Loucy (cell line): ENCODE measurements at regions not wholly inside any gene's neighbourhood (a gene's known extent, or its start where the extent isn't known, plus 50 kb on each side); places are given as distances from the start of the nearest gene placed in this dataset.

Source experiments
- H2AFZ ChIP-seq: fragments of 200-600 bp; sonication (generic); 2 replicates; pipeline ENCODE4 v1.6.0; 2016; ENCODE audit warnings: antibody characterized with exemption, mild to moderate bottlenecking, low read length, moderate library complexity
- H3F3A ChIP-seq: fragments of 200-600 bp; 2 replicates; pipeline ENCODE4 v1.6.0; 2016; ENCODE audit warnings: antibody characterized with exemption, low read depth, mild to moderate bottlenecking
- H3K27me3 ChIP-seq: fragments of 200-600 bp; sonication (generic); 2 replicates; pipeline ENCODE4 v1.6.1; 2014; ENCODE audit warnings: low read length, mild to moderate bottlenecking; ENCODE audit not compliant: insufficient read depth, poor library complexity, severe bottlenecking
- H3K36me3 ChIP-seq: fragments of 200-600 bp; sonication (generic); 2 replicates; pipeline ENCODE4 v1.6.1; 2016; ENCODE audit warnings: low read length; ENCODE audit not compliant: insufficient read depth
- H3K4me1 ChIP-seq: fragments of 200-600 bp; sonication (generic); 2 replicates; pipeline ENCODE4 v1.5.1; 2014; ENCODE audit warnings: low read length, mild to moderate bottlenecking; ENCODE audit not compliant: insufficient read depth, poor library complexity, severe bottlenecking
- H3K4me2 ChIP-seq: fragments of 200-600 bp; sonication (generic); 2 replicates; pipeline ENCODE4 v1.6.0; 2014; ENCODE audit warnings: antibody characterized with exemption, low read length, low read depth, mild to moderate bottlenecking; ENCODE audit not compliant: poor library complexity, severe bottlenecking
- H3K4me3 ChIP-seq: fragments of 200-600 bp; sonication (generic); 2 replicates; pipeline ENCODE4 v1.5.1; 2014; ENCODE audit warnings: low read length, mild to moderate bottlenecking, mixed read lengths; ENCODE audit not compliant: poor library complexity, severe bottlenecking
- H3K79me2 ChIP-seq: fragments of 200-600 bp; sonication (generic); 2 replicates; pipeline ENCODE4 v1.6.1; 2014; ENCODE audit warnings: low read length; ENCODE audit not compliant: insufficient read depth
- H3K9ac ChIP-seq: fragments of 200-600 bp; sonication (generic); 2 replicates; pipeline ENCODE4 v1.6.0; 2014; ENCODE audit warnings: mild to moderate bottlenecking, low read depth, low read length, moderate library complexity; ENCODE audit not compliant: poor library complexity, severe bottlenecking
- H3K9me2 ChIP-seq: fragments of 200-600 bp; sonication (generic); replicated peaks from 2 replicates; pipeline ENCODE4 v1.6.1; 2016; ENCODE audit warnings: low read depth, low read length, mixed read lengths
- H3K9me3 ChIP-seq: fragments of 200-600 bp; sonication (generic); 2 replicates; pipeline ENCODE4 v1.6.1; 2014; ENCODE audit warnings: mild to moderate bottlenecking, antibody characterized with exemption, low read length, low read depth; ENCODE audit not compliant: insufficient read depth
- H4K20me1 ChIP-seq: fragments of 200-600 bp; sonication (generic); 2 replicates; pipeline ENCODE4 v1.6.0; 2014; ENCODE audit warnings: antibody characterized with exemption, low read length, mild to moderate bottlenecking; ENCODE audit not compliant: insufficient read depth, poor library complexity, severe bottlenecking
- CTCF ChIP-seq: fragments of 200-600 bp; sonication (generic); conservative IDR thresholded peaks from 2 replicates; pipeline ENCODE4 v1.5.1; 2014; ENCODE audit warnings: mild to moderate bottlenecking, antibody characterized with exemption, low read length
- EZH2phosphoT487 ChIP-seq: fragments of 200-600 bp; IDR thresholded peaks from 2 replicates; pipeline ENCODE4 v1.6.1; 2018; ENCODE audit warnings: antibody characterized with exemption, mild to moderate bottlenecking, moderate library complexity, borderline replicate concordance

GRCh38 chr5:30838936-30839496 lies 354.5 kb upstream of the CDH6 start:
- no peaks in the 10 kb centered on the region for H4K20me1 ChIP-seq
- no peaks in the 10 kb centered on the region for H3F3A ChIP-seq
- H3K27me3 ChIP-seq, result no peaks in the 10 kb centered on the region
- H2AFZ ChIP-seq, result no peak overlapping the region
- peak overlapping the region; percentile 58 for H3K4me2 ChIP-seq
- H3K4me1 ChIP-seq, result peaks cover 42% of the 10 kb centered on the region
- no peaks in the 10 kb centered on the region for H3K9me3 ChIP-seq
- TF ChIP-seq EZH2phosphoT487 (no peak), CTCF (no peak)
- no peaks in the 10 kb centered on the region for H3K79me2 ChIP-seq
- peak overlapping the region; percentile 26 for H3K4me3 ChIP-seq
- H3K9me2 ChIP-seq, result no peaks in the 10 kb centered on the region
- H3K9ac ChIP-seq, result peak overlapping the region; percentile 47
- no peaks in the 10 kb centered on the region for H3K36me3 ChIP-seq

GRCh38 chr5:30832519-30832918 lies 361.0 kb upstream of the CDH6 start:
- H3K4me1 ChIP-seq, result peaks cover 6% of the 10 kb centered on the region
- no peaks in the 10 kb centered on the region for H3K27me3 ChIP-seq
- no peak overlapping the region for H3K9ac ChIP-seq
- H3F3A ChIP-seq, result no peaks in the 10 kb centered on the region
- H3K9me2 ChIP-seq, result no peaks in the 10 kb centered on the region
- H4K20me1 ChIP-seq, result no peaks in the 10 kb centered on the region
- H3K79me2 ChIP-seq, result no peaks in the 10 kb centered on the region
- H3K36me3 ChIP-seq, result no peaks in the 10 kb centered on the region
- no peaks in the 10 kb centered on the region for H3K9me3 ChIP-seq
- no peak overlapping the region for H3K4me2 ChIP-seq
- no peak for TF ChIP-seq EZH2phosphoT487
- TF ChIP-seq CTCF, result no peak
- no peak overlapping the region for H3K4me3 ChIP-seq
- no peak overlapping the region for H2AFZ ChIP-seq

DNA sequence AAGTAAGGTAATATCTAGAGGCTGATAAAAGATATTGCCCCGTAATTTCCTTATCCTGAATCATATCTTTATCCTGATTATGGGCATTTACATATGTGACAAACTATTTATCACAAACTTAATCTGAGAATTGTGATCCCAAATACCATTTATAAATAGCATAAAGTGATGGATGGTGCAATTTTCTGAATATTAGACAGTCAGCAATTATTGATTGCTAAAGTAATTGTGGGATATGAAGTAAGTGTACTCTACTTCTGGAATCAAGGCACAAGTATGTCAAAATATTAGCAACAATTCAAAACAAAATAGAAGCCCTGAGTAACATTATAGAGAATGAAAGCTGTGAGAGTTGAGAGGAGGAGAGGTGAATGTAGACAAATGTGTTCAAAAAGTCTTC lies 361.9 kb upstream of the CDH6 start:
- no peaks in the 10 kb centered on the region for H3K9me2 ChIP-seq
- no peak overlapping the region for H3K4me3 ChIP-seq
- no peaks in the 10 kb centered on the region for H3K9me3 ChIP-seq
- H3K4me1 ChIP-seq, result peaks cover 3% of the 10 kb centered on the region
- no peak overlapping the region for H3K9ac ChIP-seq
- no peaks in the 10 kb centered on the region for H3K36me3 ChIP-seq
- H3F3A ChIP-seq, result no peaks in the 10 kb centered on the region
- no peak overlapping the region for H2AFZ ChIP-seq
- no peaks in the 10 kb centered on the region for H4K20me1 ChIP-seq
- no peak overlapping the region for H3K4me2 ChIP-seq
- H3K79me2 ChIP-seq, result no peaks in the 10 kb centered on the region
- H3K27me3 ChIP-seq, result no peaks in the 10 kb centered on the region
- TF ChIP-seq EZH2phosphoT487 (no peak), CTCF (no peak)
